ENCODE measurements at regions not wholly inside any gene's neighbourhood (a gene's known extent, or its start where the extent isn't known, plus 50 kb on each side); places are given as distances from the start of the nearest gene placed in this dataset.
"Not testable (repeated sequence)": the region's sequence is repeated elsewhere in the genome, so short reads cannot be mapped to it uniquely, and the experiment has no call there.

GRCh38 chr3:193047461-193047860 lies 129.8 kb upstream of the MB21D2 start:
- not testable (repeated sequence) for DNase-seq

- no peak for DNase-seq
Observed at GRCh38 chr3:193048127-193048526, 130.5 kb upstream of the MB21D2 start.

DNA sequence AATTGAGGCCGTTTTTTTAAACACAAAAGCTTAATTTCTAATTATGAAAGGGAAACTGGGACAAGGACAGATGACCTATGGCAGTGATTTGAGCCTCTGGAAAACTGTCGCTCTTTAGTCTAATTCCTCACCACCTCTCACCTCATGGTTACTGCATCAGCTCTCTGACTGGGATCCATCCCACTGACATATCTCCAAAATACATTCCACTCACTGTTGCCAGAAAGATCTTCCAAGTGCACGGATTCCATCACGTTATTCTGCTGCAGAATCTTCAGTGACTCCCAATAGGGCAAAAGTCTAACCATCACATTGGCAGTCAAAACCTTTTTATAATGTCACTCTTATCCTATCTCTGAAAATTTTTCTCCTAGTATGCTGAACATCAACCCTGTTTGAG lies 132.3 kb upstream of the MB21D2 start:
- DNase-seq: no peak

GRCh38 chr3:193051314-193051713 lies 133.7 kb upstream of the MB21D2 start:
- DNase-seq: no peak

DNA sequence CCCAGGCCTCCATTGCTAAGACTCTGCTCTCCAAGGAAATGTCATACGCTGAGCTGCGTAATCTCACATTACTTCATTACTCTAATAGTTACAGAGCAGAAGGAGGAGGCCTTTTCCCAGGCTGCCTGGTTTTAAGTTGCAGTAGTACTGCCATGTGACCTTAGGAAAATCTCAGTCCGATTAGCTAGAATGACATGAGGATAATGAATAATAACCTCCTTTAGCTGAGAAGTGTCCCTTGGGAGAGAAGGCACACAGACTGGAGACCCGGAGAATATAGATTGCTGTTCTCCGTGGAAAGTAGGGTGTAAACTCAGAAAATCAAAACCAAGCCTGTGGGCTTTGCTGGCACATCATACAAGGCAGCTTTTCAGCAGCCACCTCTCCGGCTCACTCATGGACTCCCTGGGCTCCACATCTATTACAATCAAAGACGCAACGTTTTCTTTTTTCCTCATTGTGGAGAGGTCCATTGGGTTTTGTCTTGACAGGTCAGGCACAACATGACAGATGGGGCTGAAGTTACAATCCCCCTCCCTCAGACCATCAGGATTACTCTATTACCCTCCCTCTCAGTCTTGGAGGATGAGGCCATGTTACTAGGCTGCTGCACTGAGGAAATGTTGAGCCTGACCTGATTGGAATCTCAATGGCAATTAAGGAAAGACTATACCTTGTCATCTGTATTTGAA lies 134.8 kb upstream of the MB21D2 start:
- no peak for DNase-seq

- DNase-seq: no peak
Observed at GRCh38 chr3:193053046-193053435, 135.4 kb upstream of the MB21D2 start.

DNA sequence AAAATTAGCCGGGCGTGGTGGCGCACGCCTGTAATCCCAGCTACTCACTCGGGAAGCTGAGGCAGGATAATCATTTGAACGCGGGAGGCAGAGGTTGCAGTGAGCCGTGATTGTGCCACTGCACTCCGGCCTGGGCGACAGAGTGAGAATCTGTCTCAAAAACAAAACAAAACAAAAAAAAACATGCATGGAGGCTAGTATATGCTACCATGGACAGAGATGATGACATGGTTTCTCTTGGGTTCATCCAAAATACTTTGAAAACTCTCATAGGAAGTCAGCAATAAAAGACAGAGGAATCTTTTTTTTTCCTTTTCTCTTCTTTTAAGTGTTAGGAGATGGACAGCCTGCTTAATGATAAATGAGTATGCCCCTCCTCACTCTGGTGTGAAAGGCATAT lies 137.7 kb upstream of the MB21D2 start:
- DNase-seq: no peak

DNA sequence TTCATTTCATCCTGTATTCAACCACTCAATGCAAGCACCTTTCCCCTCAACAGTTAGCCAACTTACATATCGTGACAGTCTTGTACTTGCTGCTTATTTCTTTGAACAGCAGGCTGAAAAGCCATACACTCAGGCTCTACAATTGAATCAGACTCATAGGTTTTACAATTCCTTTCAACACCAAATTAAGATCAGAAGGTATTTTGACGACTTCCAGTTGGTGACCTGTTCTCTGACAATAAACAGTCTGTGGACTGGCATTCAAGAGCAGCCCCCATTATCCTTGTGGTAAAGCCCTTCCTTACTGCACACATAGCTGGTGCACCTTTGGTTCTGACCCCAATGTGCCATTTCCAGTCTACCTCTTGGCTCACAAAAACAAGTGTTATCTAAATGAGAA lies 140.0 kb upstream of the MB21D2 start:
- DNase-seq: no peak

GRCh38 chr3:193060748-193061546 lies 143.3 kb upstream of the MB21D2 start:
- no peak for DNase-seq

DNA sequence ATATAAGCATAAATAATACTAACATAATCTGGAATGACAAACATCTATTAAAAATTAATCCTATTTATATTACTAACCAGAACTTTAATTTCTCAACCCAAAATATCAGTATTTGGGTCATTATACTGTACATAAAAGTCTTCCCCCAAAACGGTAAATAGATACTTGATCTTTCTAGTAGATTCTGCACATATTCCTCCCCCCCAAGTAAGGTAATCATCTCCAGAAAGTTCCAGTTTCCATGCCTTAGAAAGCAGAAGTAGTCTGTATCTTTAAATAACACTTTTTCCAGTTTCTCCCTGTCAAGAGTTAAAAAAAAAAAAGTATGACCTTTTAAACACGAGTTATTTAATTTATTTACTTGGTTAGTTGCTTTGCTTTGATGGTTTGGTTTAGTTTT lies 150.7 kb upstream of the MB21D2 start:
- DNase-seq: no peak

GRCh38 chr3:193069732-193070131 lies 152.1 kb upstream of the MB21D2 start:
- not testable (repeated sequence) for DNase-seq

DNA sequence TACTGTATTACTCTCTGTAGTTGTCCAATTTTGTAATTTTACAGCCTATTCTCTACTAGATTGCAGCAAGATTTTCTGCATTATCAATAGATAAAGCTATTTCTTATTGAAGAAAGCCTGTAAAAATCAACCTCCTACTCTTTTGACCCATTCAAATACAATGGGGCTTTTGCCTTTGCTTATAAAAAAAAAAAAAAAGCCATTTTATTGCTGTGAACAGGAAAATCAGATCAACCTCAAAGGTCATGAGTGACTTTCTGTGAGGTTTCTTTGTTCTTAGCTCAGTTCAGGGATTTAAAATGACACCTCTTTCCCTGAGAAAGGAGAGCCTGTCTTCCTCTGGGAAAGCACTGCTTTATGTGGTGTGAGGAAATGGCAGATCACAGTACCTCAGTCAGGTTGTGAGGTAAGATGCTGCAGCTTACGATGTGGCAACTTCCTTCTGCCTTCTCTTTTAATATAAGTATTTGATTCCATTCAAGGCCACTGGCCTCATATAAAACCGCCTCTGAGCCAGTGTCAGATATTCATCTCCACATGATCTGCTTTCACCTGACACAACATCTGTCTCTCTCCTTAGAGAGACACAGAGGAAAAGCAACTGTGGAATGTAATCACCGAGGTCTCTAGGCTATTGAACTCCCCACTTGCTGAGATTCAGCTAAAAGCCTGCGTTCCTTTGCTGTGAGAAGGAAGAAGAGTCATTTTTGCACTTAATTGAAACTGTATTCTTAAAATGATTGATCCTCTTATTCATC lies 161.5 kb upstream of the MB21D2 start:
- DNase-seq: no peak

DNA sequence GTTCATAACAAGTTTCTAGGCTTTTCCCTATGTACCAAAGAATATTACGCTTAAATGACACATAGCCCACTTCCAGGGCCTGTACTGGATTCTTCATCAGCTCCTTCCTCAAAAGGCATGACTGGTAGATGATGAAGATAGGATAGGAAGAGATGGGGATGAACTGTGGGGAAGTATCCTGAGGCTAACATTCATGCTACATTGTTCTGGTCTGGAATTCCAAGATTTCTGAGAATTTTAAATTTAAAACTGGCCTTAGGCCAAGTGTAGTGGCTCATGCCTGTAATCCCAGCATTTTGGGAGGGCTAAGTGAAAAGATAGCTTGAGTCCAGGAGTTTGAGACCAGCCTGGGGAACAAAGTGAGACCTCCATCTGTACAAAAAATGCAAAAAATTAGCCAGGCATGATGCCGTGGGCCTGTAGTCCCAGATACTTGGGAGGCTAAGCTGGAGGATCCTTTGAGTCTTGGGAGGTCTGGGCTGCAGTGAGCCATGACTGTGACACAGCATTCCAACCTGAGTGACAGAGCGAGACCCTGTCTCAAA lies 160.1 kb upstream of the PLAAT1 start:
- DNase-seq: no peak

DNA sequence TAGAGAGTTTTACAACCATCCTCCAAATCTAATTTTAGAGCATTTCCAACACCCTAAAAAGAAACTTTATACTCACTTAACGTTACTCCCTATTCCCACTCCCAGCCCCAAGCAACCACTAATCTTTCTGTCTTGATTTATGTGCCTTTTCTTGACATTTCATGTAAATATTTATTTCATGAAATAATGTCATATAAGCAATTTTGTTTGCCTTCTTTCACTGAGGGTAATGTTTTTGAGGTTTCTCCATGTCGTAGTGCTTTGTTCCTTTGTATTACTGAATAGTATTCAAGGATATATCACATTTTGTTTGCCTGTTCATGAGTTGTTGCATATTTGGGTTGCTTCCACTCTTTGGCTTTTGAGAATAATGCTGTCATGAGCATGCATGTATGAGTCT lies 155.4 kb upstream of the PLAAT1 start:
- DNase-seq: no peak

- DNase-seq: no peak
Observed at GRCh38 chr3:193086681-193087080, 154.3 kb upstream of the PLAAT1 start.

DNA sequence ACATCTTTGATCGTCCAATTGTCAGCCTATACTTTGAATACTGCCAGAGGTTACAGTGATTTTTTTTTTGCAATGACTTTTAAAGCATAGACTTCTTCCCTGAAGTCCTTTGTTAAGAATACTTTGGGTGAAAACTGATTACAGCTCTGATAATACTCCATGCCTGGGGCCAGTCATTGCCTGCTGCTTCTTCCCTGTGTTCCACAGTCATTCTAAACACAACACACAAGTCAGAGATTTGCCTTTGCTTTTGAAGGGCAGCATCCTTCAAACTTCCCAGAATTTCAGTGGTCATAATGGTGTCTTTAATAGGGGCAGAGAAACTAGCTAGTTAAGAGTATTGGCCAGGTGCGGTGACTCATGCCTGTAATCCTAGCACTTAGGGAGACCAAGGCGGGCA lies 153.7 kb upstream of the PLAAT1 start:
- no peak for DNase-seq

DNA sequence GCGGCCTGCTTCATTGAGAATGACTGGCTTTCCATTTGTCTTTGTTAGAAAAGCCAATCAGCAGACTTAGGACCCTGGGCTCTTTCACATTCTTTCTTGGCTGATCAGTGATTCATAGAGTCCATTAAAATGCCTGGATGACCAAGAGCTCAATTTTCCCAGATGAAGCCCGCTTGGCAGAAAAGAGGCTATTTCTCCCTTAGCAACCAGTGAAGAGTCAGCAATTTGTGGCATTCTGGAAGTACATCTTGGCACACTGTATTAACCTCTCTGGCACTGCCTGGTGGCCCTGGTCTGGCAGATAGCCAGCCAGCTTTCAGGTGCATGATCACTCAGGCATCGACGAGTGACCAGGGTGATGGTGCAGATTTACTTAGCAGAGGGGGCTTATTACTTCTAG lies 145.7 kb upstream of the PLAAT1 start:
- DNase-seq: no peak

GRCh38 chr3:193096076-193096475 lies 144.9 kb upstream of the PLAAT1 start:
- DNase-seq: no peak

- no peak for DNase-seq
Observed at GRCh38 chr3:193114431-193115340, 126.3 kb upstream of the PLAAT1 start.

GRCh38 chr3:193116871-193117270 lies 124.2 kb upstream of the PLAAT1 start:
- no peak for DNase-seq

DNA sequence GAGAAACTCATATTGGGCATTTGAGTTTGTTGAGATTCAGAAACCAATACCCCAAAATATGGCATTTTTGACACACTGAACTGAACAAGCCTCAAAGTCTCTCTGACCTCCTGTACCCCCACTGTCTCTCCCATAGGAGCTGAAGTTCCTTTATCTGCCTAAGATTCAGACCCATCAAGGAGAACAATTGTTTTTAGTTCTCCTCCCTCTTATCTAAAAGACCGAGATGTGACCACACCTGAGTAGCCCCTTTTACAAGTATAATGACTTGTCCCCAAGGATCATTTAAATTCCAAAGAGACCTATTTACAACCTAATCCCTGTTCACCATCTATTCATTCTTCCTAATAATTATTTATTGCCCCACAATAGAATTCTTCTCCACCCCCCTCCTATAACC lies 122.1 kb upstream of the PLAAT1 start:
- no peak for DNase-seq

- DNase-seq: no peak
Observed at GRCh38 chr3:193119926-193120325, 121.1 kb upstream of the PLAAT1 start.
